Nephron (organoid): ENCODE measurements at regions not wholly inside any gene's neighbourhood (a gene's known extent, or its start where the extent isn't known, plus 50 kb on each side); places are given as distances from the start of the nearest gene placed in this dataset.

Experiments used
- H3K27ac Mint-ChIP-seq, 3 experiments: 2 replicates each; pipeline ENCODE4 v1.8.0; 2020; ENCODE audit warnings: mixed read lengths in 3 of 3, mild to moderate bottlenecking in 2 of 3, moderate library complexity in 1 of 3
- H3K27me3 Mint-ChIP-seq: 2 replicates; pipeline ENCODE4 v1.8.0; 2021; ENCODE audit warnings: low read depth, mild to moderate bottlenecking, moderate library complexity, mixed read lengths
- H3K36me3 Mint-ChIP-seq: 2 replicates; pipeline ENCODE4 v1.8.0; 2020; ENCODE audit warnings: low read depth, mixed read lengths
- H3K4me1 Mint-ChIP-seq: 2 replicates; pipeline ENCODE4 v1.8.0; 2020; ENCODE audit warnings: mixed read lengths
- H3K4me3 Mint-ChIP-seq, 3 experiments: 2 replicates each; pipeline ENCODE4 v1.8.0; 2020; ENCODE audit warnings: mild to moderate bottlenecking in 3 of 3, mixed read lengths in 3 of 3, moderate library complexity in 2 of 3
- H3K9me3 Mint-ChIP-seq: 2 replicates; pipeline ENCODE4 v1.8.0; 2020; ENCODE audit warnings: mixed read lengths
- CTCF ChIP-seq, 3 experiments: fragments of 200-600 bp; sonication (generic); IDR thresholded peaks; one replicate each; pipeline ENCODE4 v1.5.0; 2021; ENCODE audit warnings: antibody characterized with exemption in 3 of 3; ENCODE audit not compliant: unreplicated experiment in 3 of 3

- Mint-ChIP-seq H3K27me3 (no peaks in the 10 kb centered on the region), H3K4me3 (no peak overlapping the region), H3K9me3 (peaks cover 2% of the 10 kb centered on the region), H3K36me3 (no peaks in the 10 kb centered on the region), H3K4me1 (no peaks in the 10 kb centered on the region), H3K27ac (no peak overlapping the region)
- TF ChIP-seq CTCF (IDR thresholded peaks at IDR 0.05; ENCODE audit: unreplicated experiment in 3 of 3) = no peak
Observed at GRCh38 chr3:35849496-35849895, 210.2 kb downstream of the ARPP21 start.

DNA sequence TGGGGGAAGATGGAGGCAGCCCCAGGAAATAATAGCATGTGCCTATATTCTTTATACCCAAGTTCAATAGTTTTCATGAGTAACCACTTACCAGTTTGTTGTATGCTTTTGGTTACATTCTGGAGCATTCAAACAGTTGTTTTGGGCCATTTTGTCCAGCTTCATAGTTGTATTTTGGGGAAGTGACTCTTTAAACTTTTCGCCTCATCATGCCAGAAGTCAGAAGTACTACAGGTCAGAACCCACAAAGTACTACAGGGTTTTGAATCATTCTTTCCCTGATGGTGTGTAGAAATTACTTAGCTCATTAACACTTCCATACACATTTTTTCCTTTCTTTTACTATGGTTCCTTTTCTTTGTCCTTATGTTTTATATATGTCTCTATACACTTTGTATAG, 210.6 kb downstream of the ARPP21 start:
- no peak overlapping the region for H3K27ac Mint-ChIP-seq

GRCh38 chr3:35857004-35857403, 217.7 kb downstream of the ARPP21 start:
- Mint-ChIP-seq H3K4me3 (no peak overlapping the region), H3K36me3 (no peaks in the 10 kb centered on the region), H3K4me1 (no peaks in the 10 kb centered on the region), H3K27ac (no peak overlapping the region), H3K27me3 (no peaks in the 10 kb centered on the region), H3K9me3 (no peaks in the 10 kb centered on the region)
- no peak for TF ChIP-seq CTCF (IDR thresholded peaks at IDR 0.05; ENCODE audit: unreplicated experiment in 3 of 3)

More for the DNA sequence above, 210.6 kb downstream of the ARPP21 start:
- H3K4me1 Mint-ChIP-seq = no peaks in the 10 kb centered on the region
- no peaks in the 10 kb centered on the region for H3K27me3 Mint-ChIP-seq
- no peak overlapping the region for H3K4me3 Mint-ChIP-seq
- peaks cover 2% of the 10 kb centered on the region for H3K9me3 Mint-ChIP-seq
- H3K36me3 Mint-ChIP-seq = no peaks in the 10 kb centered on the region
- TF ChIP-seq CTCF (IDR thresholded peaks at IDR 0.05; ENCODE audit: unreplicated experiment in 3 of 3) = no peak

- Mint-ChIP-seq H3K27me3 (no peaks in the 10 kb centered on the region), H3K9me3 (no peaks in the 10 kb centered on the region), H3K27ac (no peak overlapping the region), H3K36me3 (no peaks in the 10 kb centered on the region), H3K4me3 (no peak overlapping the region), H3K4me1 (no peaks in the 10 kb centered on the region)
- TF ChIP-seq CTCF (IDR thresholded peaks at IDR 0.05; ENCODE audit: unreplicated experiment in 3 of 3) = no peak
Observed at GRCh38 chr3:35862057-35862456, 222.7 kb downstream of the ARPP21 start.

DNA sequence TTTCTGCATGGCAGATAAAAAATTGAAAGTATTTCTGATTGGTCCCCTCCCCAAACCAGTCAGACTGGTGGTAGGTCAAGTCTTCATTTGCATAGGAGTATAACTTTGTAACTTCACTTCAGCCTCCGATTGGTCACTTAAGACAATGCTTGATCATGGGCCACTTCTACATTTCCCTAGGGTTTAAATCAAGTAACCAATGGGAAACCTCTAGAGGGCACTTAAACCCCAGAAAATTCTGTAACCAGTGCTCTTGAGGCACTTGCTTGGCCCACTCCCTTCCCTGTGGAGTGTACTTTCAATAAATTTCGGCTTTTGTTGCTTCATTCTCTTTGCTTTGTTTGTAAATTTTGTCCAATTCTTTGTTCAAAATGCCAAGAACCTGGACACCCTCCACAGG, 225.5 kb downstream of the ARPP21 start:
- H3K4me3 Mint-ChIP-seq = no peak overlapping the region
- H3K9me3 Mint-ChIP-seq = no peaks in the 10 kb centered on the region
- no peaks in the 10 kb centered on the region for H3K36me3 Mint-ChIP-seq
- H3K27ac Mint-ChIP-seq = no peak overlapping the region
- H3K27me3 Mint-ChIP-seq = no peaks in the 10 kb centered on the region
- peaks cover under 1% of the 10 kb centered on the region for H3K4me1 Mint-ChIP-seq
- no peak for TF ChIP-seq CTCF (IDR thresholded peaks at IDR 0.05; ENCODE audit: unreplicated experiment in 3 of 3)

- no peak for TF ChIP-seq CTCF (IDR thresholded peaks at IDR 0.05; ENCODE audit: unreplicated experiment in 3 of 3)
- H3K9me3 Mint-ChIP-seq = no peaks in the 10 kb centered on the region
- H3K27me3 Mint-ChIP-seq = no peaks in the 10 kb centered on the region
Observed at GRCh38 chr3:35867791-35868190, 228.5 kb downstream of the ARPP21 start.

More at GRCh38 chr3:35867791-35868190, 228.5 kb downstream of the ARPP21 start:
- Mint-ChIP-seq H3K4me3 (no peak overlapping the region), H3K27ac (peak overlapping the region in 1 of 3 experiments; percentile 37), H3K36me3 (no peaks in the 10 kb centered on the region), H3K4me1 (peaks cover 7% of the 10 kb centered on the region)
